GM12878 (cell line): ENCODE measurements at regions not wholly inside any gene's neighbourhood (a gene's known extent, or its start where the extent isn't known, plus 50 kb on each side); places are given as distances from the start of the nearest gene placed in this dataset.

Experiments used
- ATAC-seq: fragments of 200-7000 bp; cut with Tn5 transposase; 3 replicates; pipeline ENCODE4 v1.9.1; 2020; ENCODE audit warnings: mild to moderate bottlenecking, moderate library complexity
- BruUV-seq: library from RNA; stranded (reverse); fragments of 400-500 nt; replicated peaks from 2 replicates; lab custom pipeline; 2021; lab: Mats Ljungman, UMichigan
- CTCF ChIA-PET: fragments of 300-600 bp; sonication (Branson Sonifier 250); formaldehyde crosslinking; extraction: SDS; loops from one replicate; lab custom pipeline; 2021; ENCODE audit warnings: inconsistent platforms; lab: Yijun Ruan, JAX
- POLR2A ChIA-PET: fragments of 350-600 bp; formaldehyde crosslinking; extraction: SDS; loops from one replicate; lab custom pipeline; 2021; ENCODE audit warnings: inconsistent platforms; lab: Charles Lee
- RAD21 ChIA-PET: fragments of 300-600 bp; sonication (Branson Sonifier 250); formaldehyde crosslinking; loops from one replicate; lab custom pipeline; 2023; ENCODE audit warnings: antibody characterized with exemption; ENCODE audit not compliant: unreplicated experiment; lab: Charles Lee
- SMC1A ChIA-PET: fragments of 300-600 bp; sonication (Branson Sonifier 250); formaldehyde crosslinking; loops from one replicate; lab custom pipeline; 2023; ENCODE audit not compliant: unreplicated experiment, uncharacterized antibody; lab: Charles Lee
- DNase-seq: peaks from one replicate; pipeline ENCODE4 v3.0.0-alpha.2; 2011; ENCODE audit warnings: low read depth, low spot score
- FAIRE-seq: peaks from 3 replicates; lab custom pipeline; 2011; peaks lifted over from hg19 to GRCh38; lab: Jason Lieb, UNC
- H2AFZ ChIP-seq: 2 replicates; pipeline ENCODE4 v1.6.0; 2011; ENCODE audit warnings: low read depth, low read length, control low read depth; ENCODE audit not compliant: control insufficient read depth
- H3K27ac ChIP-seq: 2 replicates; pipeline ENCODE4 v1.5.1; 2011; ENCODE audit warnings: control low read depth; ENCODE audit not compliant: control insufficient read depth, insufficient read depth
- H3K27me3 ChIP-seq, 2 experiments: replicated peaks in 1 of 2; 2 replicates each; pipeline versions ENCODE4 v1.6.0 to v1.6.1; 2011; ENCODE audit warnings: low read length in 1 of 2; ENCODE audit not compliant: control insufficient read depth in 2 of 2, insufficient read depth in 2 of 2
- H3K36me3 ChIP-seq, 2 experiments: 2 replicates each; pipeline ENCODE4 v1.5.1; 2011; ENCODE audit warnings: low read length in 1 of 2; ENCODE audit not compliant: control insufficient read depth in 2 of 2, insufficient read depth in 2 of 2
- H3K4me1 ChIP-seq: 2 replicates; pipeline ENCODE4 v1.6.1; 2011; ENCODE audit warnings: mild to moderate bottlenecking, low read length, moderate library complexity, mixed read lengths; ENCODE audit not compliant: control insufficient read depth, insufficient read depth
- H3K4me2 ChIP-seq: 2 replicates; pipeline ENCODE4 v1.6.0; 2011; ENCODE audit warnings: control low read depth; ENCODE audit not compliant: control insufficient read depth, insufficient read depth
- H3K4me3 ChIP-seq: fragments of 200-600 bp; sonication (generic); 2 replicates; pipeline ENCODE4 v1.5.1; 2016
- H3K79me2 ChIP-seq: 2 replicates; pipeline ENCODE4 v1.6.0; 2011; ENCODE audit warnings: low read length; ENCODE audit not compliant: control insufficient read depth, insufficient read depth
- H3K9ac ChIP-seq: 2 replicates; pipeline ENCODE4 v1.8.0; 2011; ENCODE audit warnings: low read length, control low read depth, mixed read lengths; ENCODE audit not compliant: control insufficient read depth, insufficient read depth
- H3K9me3 ChIP-seq: replicated peaks from 3 replicates; pipeline ENCODE4 v1.5.1; 2011; ENCODE audit warnings: mild to moderate bottlenecking, low read length; ENCODE audit not compliant: control insufficient read depth, insufficient read depth
- H4K20me1 ChIP-seq: 2 replicates; pipeline ENCODE4 v1.6.0; 2011; ENCODE audit not compliant: control insufficient read depth, insufficient read depth
- CUX1 ChIP-seq: IDR thresholded peaks from 2 replicates; pipeline ENCODE4 v1.6.1; 2012; ENCODE audit warnings: improper control_type of control experiment, low read depth, low read length; ENCODE audit not compliant: insufficient replicate concordance
- DPF2 ChIP-seq: fragments of 450-650 bp; IDR thresholded peaks from 2 replicates; pipeline ENCODE4 v1.6.1; 2017; ENCODE audit warnings: mild to moderate bottlenecking
- EED ChIP-seq: sonication (generic); IDR thresholded peaks from 2 replicates; pipeline ENCODE4 v1.6.1; 2016; ENCODE audit warnings: antibody characterized with exemption, low read depth
- GATAD2B ChIP-seq: fragments of 450-650 bp; conservative IDR thresholded peaks from 2 replicates; pipeline ENCODE4 v1.6.1; 2017; ENCODE audit warnings: low read depth, mild to moderate bottlenecking, moderate library complexity
- IRF5 ChIP-seq: fragments of 450-650 bp; IDR thresholded peaks from 2 replicates; pipeline ENCODE4 v1.6.1; 2017; ENCODE audit warnings: borderline replicate concordance
- KAT2A ChIP-seq: conservative IDR thresholded peaks from 2 replicates; pipeline ENCODE4 v1.6.1; 2011; ENCODE audit warnings: low read depth, low read length; ENCODE audit not compliant: control insufficient read depth
- PAX5 ChIP-seq: IDR thresholded peaks from 2 replicates; pipeline ENCODE4 v1.6.1; 2011; ENCODE audit warnings: low read depth, low read length, borderline replicate concordance
- PBX3 ChIP-seq: IDR thresholded peaks from 2 replicates; pipeline ENCODE4 v1.6.1; 2011; ENCODE audit warnings: mild to moderate bottlenecking, low read depth, low read length, moderate library complexity; ENCODE audit not compliant: insufficient replicate concordance
- POLR2A ChIP-seq: IDR thresholded peaks from 2 replicates; pipeline ENCODE4 v1.6.1; 2011; ENCODE audit warnings: low read depth, mild to moderate bottlenecking, low read length
- RELA ChIP-seq: fragments of 450-650 bp; IDR thresholded peaks from 2 replicates; pipeline ENCODE4 v1.8.0; 2014; ENCODE audit warnings: borderline replicate concordance; ENCODE audit not compliant: partially characterized antibody
- RFX5 ChIP-seq: IDR thresholded peaks from 2 replicates; pipeline ENCODE4 v1.6.1; 2011; ENCODE audit warnings: low read depth, low read length, improper control_type of control experiment
- SP1 ChIP-seq: IDR thresholded peaks from one replicate; pipeline ENCODE4 v1.6.1; 2011; ENCODE audit warnings: low read depth, low read length
- TCF3 ChIP-seq: IDR thresholded peaks from 2 replicates; pipeline ENCODE4 v1.6.1; 2012; ENCODE audit warnings: low read depth, mild to moderate bottlenecking, low read length, borderline replicate concordance; ENCODE audit not compliant: insufficient read depth
- WGBS: methylation state at CpG from one replicate; pipeline ENCODE4 v1.1.6; 2016; ENCODE audit warnings: low lambda C conversion rate; ENCODE audit not compliant: insufficient replicate concordance, insufficient coverage; ENCODE audit errors: missing lambda C conversion rate; 5-methylcytosine and 5-hydroxymethylcytosine counted together
- in situ Hi-C: fragments of 300-500 bp; cut with MboI; formaldehyde crosslinking; loops from 9 replicates; pipeline ENCODE4 v1.14.3; 2018; ENCODE audit warnings: mixed read lengths
- intact Hi-C: fragments of 100-400 bp; cut with micrococcal nuclease; formaldehyde crosslinking; loops from one replicate; pipeline ENCODE4 v1.14.2; 2022; ENCODE audit not compliant: unreplicated experiment
- TF ChIP-seq, protein P1 (sequence below): fragments of 450-650 bp; IDR thresholded peaks from 2 replicates; pipeline ENCODE4 v1.6.1; 2016; ENCODE audit warnings: mild to moderate bottlenecking, moderate library complexity, borderline replicate concordance

DNA sequence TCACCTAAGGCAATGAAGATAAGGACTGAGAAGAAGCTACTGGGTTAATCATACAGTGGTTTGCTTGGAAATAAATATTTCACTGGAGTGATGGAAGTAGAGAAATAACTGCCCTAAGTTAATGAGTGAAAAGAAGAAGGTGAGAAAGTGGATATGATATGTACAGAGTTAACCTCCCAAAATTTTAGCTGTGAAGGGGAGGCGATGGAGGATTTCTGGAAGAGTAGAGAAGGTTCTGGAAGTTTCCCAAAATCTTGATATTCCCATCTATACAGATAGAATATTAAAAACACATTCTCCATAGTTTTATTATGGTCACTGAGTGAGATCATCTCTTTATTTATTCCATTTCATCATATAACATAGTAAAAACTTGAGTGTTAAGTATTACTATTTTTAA lies 296.6 kb upstream of the RGPD4 start:
- H3K4me2 ChIP-seq, result no peak overlapping the region
- H3K4me1 ChIP-seq, result no peaks in the 10 kb centered on the region
- SMC1A ChIA-PET, result no interaction called here
- WGBS, result 22% methylated on average over 1 of the region's 1 CpG
- RAD21 ChIA-PET, result no interaction called here
- no peak for DNase-seq
- in situ Hi-C loops, result no loop called here
- intact Hi-C loops, result no loop called here
- no peak overlapping the region for H2AFZ ChIP-seq
- no peak overlapping the region for H3K4me3 ChIP-seq
- no peaks in the 10 kb centered on the region for H3K27me3 ChIP-seq
- no peak for FAIRE-seq
- CTCF ChIA-PET, result no interaction called here
- H3K9me3 ChIP-seq, result no peaks in the 10 kb centered on the region
- ATAC-seq, result no peak
- H3K9ac ChIP-seq, result no peak overlapping the region
- BruUV-seq, result no TSS peak
- H4K20me1 ChIP-seq, result no peaks in the 10 kb centered on the region
- POLR2A ChIA-PET, result no interaction called here
- H3K79me2 ChIP-seq, result no peaks in the 10 kb centered on the region
- no peak overlapping the region for H3K27ac ChIP-seq
- H3K36me3 ChIP-seq, result no peaks in the 10 kb centered on the region
- TF ChIP-seq, protein P1, sequence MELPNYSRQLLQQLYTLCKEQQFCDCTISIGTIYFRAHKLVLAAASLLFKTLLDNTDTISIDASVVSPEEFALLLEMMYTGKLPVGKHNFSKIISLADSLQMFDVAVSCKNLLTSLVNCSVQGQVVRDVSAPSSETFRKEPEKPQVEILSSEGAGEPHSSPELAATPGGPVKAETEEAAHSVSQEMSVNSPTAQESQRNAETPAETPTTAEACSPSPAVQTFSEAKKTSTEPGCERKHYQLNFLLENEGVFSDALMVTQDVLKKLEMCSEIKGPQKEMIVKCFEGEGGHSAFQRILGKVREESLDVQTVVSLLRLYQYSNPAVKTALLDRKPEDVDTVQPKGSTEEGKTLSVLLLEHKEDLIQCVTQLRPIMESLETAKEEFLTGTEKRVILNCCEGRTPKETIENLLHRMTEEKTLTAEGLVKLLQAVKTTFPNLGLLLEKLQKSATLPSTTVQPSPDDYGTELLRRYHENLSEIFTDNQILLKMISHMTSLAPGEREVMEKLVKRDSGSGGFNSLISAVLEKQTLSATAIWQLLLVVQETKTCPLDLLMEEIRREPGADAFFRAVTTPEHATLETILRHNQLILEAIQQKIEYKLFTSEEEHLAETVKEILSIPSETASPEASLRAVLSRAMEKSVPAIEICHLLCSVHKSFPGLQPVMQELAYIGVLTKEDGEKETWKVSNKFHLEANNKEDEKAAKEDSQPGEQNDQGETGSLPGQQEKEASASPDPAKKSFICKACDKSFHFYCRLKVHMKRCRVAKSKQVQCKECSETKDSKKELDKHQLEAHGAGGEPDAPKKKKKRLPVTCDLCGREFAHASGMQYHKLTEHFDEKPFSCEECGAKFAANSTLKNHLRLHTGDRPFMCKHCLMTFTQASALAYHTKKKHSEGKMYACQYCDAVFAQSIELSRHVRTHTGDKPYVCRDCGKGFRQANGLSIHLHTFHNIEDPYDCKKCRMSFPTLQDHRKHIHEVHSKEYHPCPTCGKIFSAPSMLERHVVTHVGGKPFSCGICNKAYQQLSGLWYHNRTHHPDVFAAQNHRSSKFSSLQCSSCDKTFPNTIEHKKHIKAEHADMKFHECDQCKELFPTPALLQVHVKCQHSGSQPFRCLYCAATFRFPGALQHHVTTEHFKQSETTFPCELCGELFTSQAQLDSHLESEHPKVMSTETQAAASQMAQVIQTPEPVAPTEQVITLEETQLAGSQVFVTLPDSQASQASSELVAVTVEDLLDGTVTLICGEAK, result no peak
- no peak for TF ChIP-seq TCF3
- no peak for TF ChIP-seq RELA
- no peak for TF ChIP-seq RFX5
- TF ChIP-seq EED, result no peak
- no peak for TF ChIP-seq PAX5
- no peak for TF ChIP-seq SP1
- TF ChIP-seq PBX3, result no peak
- TF ChIP-seq CUX1, result no peak
- no peak for TF ChIP-seq POLR2A
- TF ChIP-seq KAT2A, result no peak
- no peak for TF ChIP-seq DPF2
- no peak for TF ChIP-seq IRF5
- no peak for TF ChIP-seq GATAD2B
